Thymus (tissue), 11 donors: ENCODE measurements at regions not wholly inside any gene's neighbourhood (a gene's known extent, or its start where the extent isn't known, plus 50 kb on each side); places are given as distances from the start of the nearest gene placed in this dataset.
"Not testable (repeated sequence)": the region's sequence is repeated elsewhere in the genome, so short reads cannot be mapped to it uniquely, and the experiment has no call there.

Experiments used
- DNase-seq, 9 donors: peaks; one replicate each; pipeline ENCODE4 v3.0.0-alpha.2; 2013; ENCODE audit warnings: low spot score in 9 of 9, low read depth in 6 of 9, missing footprints in 1 of 9
- H3K27ac ChIP-seq, 2 donors: one replicate each; pipeline ENCODE4 v1.5.1; 2013; ENCODE audit warnings: control low read depth in 1 of 2, low read depth in 1 of 2, low read length in 1 of 2, mild to moderate bottlenecking in 1 of 2, moderate library complexity in 1 of 2
- H3K27me3 ChIP-seq, 2 donors: one replicate each; pipeline ENCODE4 v1.5.1; 2013; ENCODE audit warnings: low read length in 1 of 2; ENCODE audit not compliant: control insufficient read depth in 2 of 2, insufficient read depth in 1 of 2
- H3K36me3 ChIP-seq, 2 donors: one replicate each; pipeline ENCODE4 v1.5.1; 2013; ENCODE audit warnings: low read length in 1 of 2, mild to moderate bottlenecking in 1 of 2, moderate library complexity in 1 of 2; ENCODE audit not compliant: control insufficient read depth in 2 of 2, insufficient read depth in 2 of 2
- H3K4me1 ChIP-seq, 2 donors: one replicate each; pipeline ENCODE4 v1.5.1; 2013; ENCODE audit warnings: low read length in 2 of 2; ENCODE audit not compliant: control insufficient read depth in 2 of 2, insufficient read depth in 2 of 2
- H3K4me3 ChIP-seq, 2 donors: one replicate each; pipeline ENCODE4 v1.5.1; 2013; ENCODE audit warnings: low read length in 2 of 2, control low read depth in 1 of 2, mild to moderate bottlenecking in 1 of 2
- H3K9me3 ChIP-seq, 2 donors: one replicate each; pipeline ENCODE4 v1.5.1; 2013; ENCODE audit warnings: low read length in 1 of 2, mild to moderate bottlenecking in 1 of 2; ENCODE audit not compliant: control insufficient read depth in 2 of 2, insufficient read depth in 1 of 2
- WGBS: extraction: QIAGEN DNeasy Blood & Tissue Kit; methylation state at CpG from one replicate; pipeline ENCODE4 v1.1.7; 2013; 5-methylcytosine and 5-hydroxymethylcytosine counted together
- donor health status: healthy.

GRCh38 chr1:66475940-66476339 lies 58.0 kb upstream of the SGIP1 start:
- Histone ChIP-seq H3K4me3 (no peak overlapping the region), H3K27ac (no peak overlapping the region), H3K4me1 (no peaks in the 10 kb centered on the region), H3K36me3 (no peaks in the 10 kb centered on the region), H3K27me3 (no peaks in the 10 kb centered on the region), H3K9me3 (no peaks in the 10 kb centered on the region)
- 84% methylated on average over 2 of the region's 2 CpGs for WGBS
- DNase-seq, result no peak

DNA sequence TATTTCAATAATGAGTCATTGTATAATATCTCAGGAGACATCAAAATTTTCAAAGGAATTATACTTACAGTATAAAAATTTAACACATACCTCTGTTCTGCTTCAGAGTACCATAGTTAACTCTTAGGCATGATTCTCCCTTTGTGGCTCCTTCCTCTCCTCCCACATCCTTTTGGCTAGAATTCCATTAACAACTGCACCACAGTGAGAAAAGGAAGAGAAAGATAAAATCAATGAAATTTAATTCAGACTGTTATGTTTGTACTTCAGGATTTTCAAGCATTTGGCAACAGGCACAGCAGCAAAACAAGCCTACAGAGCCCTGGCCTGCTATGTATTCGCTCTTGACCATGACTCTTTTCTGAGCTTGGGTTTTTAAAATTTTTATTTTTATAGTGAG lies 57.2 kb upstream of the SGIP1 start:
- 98% methylated on average over 1 of the region's 1 CpG for WGBS
- DNase-seq, result no peak
- no peaks in the 10 kb centered on the region for H3K9me3 ChIP-seq
- H3K4me3 ChIP-seq, result no peak overlapping the region
- no peaks in the 10 kb centered on the region for H3K27me3 ChIP-seq
- H3K36me3 ChIP-seq, result no peaks in the 10 kb centered on the region
- H3K4me1 ChIP-seq, result no peaks in the 10 kb centered on the region
- H3K27ac ChIP-seq, result no peak overlapping the region

DNA sequence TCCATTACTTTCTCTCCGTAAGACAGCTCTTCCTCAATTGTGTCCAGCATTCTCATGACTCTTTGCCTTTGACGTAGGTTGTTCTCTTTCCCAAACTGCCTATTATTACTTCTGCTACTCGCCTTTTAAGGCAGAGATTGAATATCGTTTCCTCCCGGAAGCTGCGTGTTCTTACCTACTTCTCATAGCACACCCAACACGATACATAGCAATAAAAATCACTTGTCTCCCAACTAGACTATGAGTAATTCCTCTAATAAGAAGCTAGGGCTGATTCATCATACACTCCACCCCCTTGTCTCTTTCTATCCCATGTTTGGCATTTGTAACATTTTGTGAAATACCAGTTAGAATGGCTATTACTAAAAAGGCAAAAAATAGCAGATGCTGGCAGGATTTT lies 55.8 kb upstream of the SGIP1 start:
- Histone ChIP-seq H3K27me3 (no peaks in the 10 kb centered on the region), H3K9me3 (no peaks in the 10 kb centered on the region), H3K36me3 (no peaks in the 10 kb centered on the region), H3K4me3 (no peak overlapping the region), H3K27ac (no peak overlapping the region), H3K4me1 (no peaks in the 10 kb centered on the region)
- WGBS, result 99% methylated on average over 7 of the region's 7 CpGs
- no peak for DNase-seq

GRCh38 chr1:66480162-66480561 lies 53.8 kb upstream of the SGIP1 start:
- no peak overlapping the region for H3K27ac ChIP-seq
- H3K4me1 ChIP-seq, result no peaks in the 10 kb centered on the region
- no peaks in the 10 kb centered on the region for H3K36me3 ChIP-seq
- no peaks in the 10 kb centered on the region for H3K9me3 ChIP-seq
- no peak overlapping the region for H3K4me3 ChIP-seq
- 98% methylated on average over 3 of the region's 3 CpGs for WGBS
- DNase-seq, result no peak
- H3K27me3 ChIP-seq, result no peaks in the 10 kb centered on the region

DNA sequence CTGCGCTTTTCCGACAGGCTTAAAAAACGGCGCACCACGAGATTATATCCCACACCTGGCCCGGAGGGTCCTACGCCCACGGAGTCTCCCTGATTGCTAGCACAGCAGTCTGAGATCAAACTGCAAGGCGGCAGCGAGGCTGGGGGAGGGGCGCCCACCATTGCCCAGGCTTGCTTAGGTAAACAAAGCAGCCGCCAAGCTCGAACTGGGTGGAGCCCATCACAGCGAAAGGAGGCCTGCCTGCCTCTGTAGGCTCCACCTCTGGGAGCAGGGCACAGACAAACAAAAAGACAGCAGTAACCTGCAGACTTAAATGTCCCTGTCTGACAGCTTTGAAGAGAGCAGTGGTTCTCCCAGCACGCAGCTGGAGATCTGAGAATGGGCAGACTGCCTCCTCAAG lies 52.7 kb upstream of the SGIP1 start:
- H3K4me3 ChIP-seq, H3K27me3 ChIP-seq, H3K4me1 ChIP-seq, H3K27ac ChIP-seq, H3K36me3 ChIP-seq, H3K9me3 ChIP-seq, DNase-seq: not testable (repeated sequence)
- 88% methylated on average over 13 of the region's 15 CpGs for WGBS
